OCI-LY7 (cell line): ENCODE measurements at regions not wholly inside any gene's neighbourhood (a gene's known extent, or its start where the extent isn't known, plus 50 kb on each side); places are given as distances from the start of the nearest gene placed in this dataset.

Source experiments
- BruUV-seq: library from RNA; stranded (reverse); fragments of 400-500 nt; replicated peaks from 2 replicates; lab custom pipeline; 2021; lab: Mats Ljungman, UMichigan
- CTCF ChIA-PET: fragments of 300-600 bp; sonication (Branson Sonifier 250); formaldehyde crosslinking; loops from one replicate; lab custom pipeline; 2022; ENCODE audit warnings: antibody characterized with exemption; ENCODE audit not compliant: unreplicated experiment; lab: Charles Lee
- POLR2A ChIA-PET: fragments of 300-600 bp; sonication (Branson Sonifier 250); formaldehyde crosslinking; loops from one replicate; lab custom pipeline; 2022; ENCODE audit warnings: antibody characterized with exemption; lab: Charles Lee
- DNase-seq: peaks from one replicate; pipeline ENCODE4 v3.0.0-alpha.2; 2015; ENCODE audit warnings: low spot score
- H2AFZ ChIP-seq: fragments of 200-600 bp; sonication (generic), shearing (Covaris generic); 2 replicates; pipeline ENCODE4 v1.6.1; 2014; ENCODE audit warnings: mild to moderate bottlenecking, antibody characterized with exemption, low read length, moderate library complexity
- H3K27ac ChIP-seq: fragments of 200-600 bp; sonication (generic); 2 replicates; pipeline ENCODE4 v1.5.1; 2014; ENCODE audit warnings: mixed run types, low read depth, mild to moderate bottlenecking, moderate library complexity, low read length, inconsistent platforms; ENCODE audit not compliant: poor library complexity, severe bottlenecking
- H3K36me3 ChIP-seq: fragments of 200-600 bp; sonication (generic); 2 replicates; pipeline ENCODE4 v1.6.1; 2014; ENCODE audit warnings: mild to moderate bottlenecking, antibody characterized with exemption, low read length, moderate library complexity, mixed read lengths; ENCODE audit not compliant: insufficient read depth
- H3K4me1 ChIP-seq: fragments of 200-600 bp; sonication (generic); 2 replicates; pipeline ENCODE4 v1.5.1; 2014; ENCODE audit warnings: mild to moderate bottlenecking, low read length; ENCODE audit not compliant: insufficient read depth, poor library complexity, severe bottlenecking
- H3K4me2 ChIP-seq: fragments of 200-600 bp; sonication (generic); 2 replicates; pipeline ENCODE4 v1.6.1; 2014; ENCODE audit warnings: mild to moderate bottlenecking, low read length
- H3K4me3 ChIP-seq: fragments of 200-600 bp; sonication (generic); 2 replicates; pipeline ENCODE4 v1.5.1; 2014; ENCODE audit warnings: mild to moderate bottlenecking, low read depth, low read length; ENCODE audit not compliant: poor library complexity, severe bottlenecking
- H3K79me2 ChIP-seq: fragments of 200-600 bp; sonication (generic); 2 replicates; pipeline ENCODE4 v1.6.1; 2016; ENCODE audit warnings: low read depth, mild to moderate bottlenecking, low read length, moderate library complexity, mixed read lengths; ENCODE audit not compliant: insufficient read depth
- H3K9me2 ChIP-seq: fragments of 200-600 bp; sonication (generic); 2 replicates; pipeline ENCODE4 v1.6.1; 2016; ENCODE audit warnings: mild to moderate bottlenecking, low read length, mixed read lengths; ENCODE audit not compliant: insufficient read depth
- H3K9me3 ChIP-seq: fragments of 200-600 bp; sonication (generic); 2 replicates; pipeline ENCODE4 v1.6.1; 2014; ENCODE audit warnings: mild to moderate bottlenecking, mixed run types, low read length, mixed read lengths
- H4K20me1 ChIP-seq: fragments of 200-600 bp; sonication (generic); 2 replicates; pipeline ENCODE4 v1.6.1; 2014; ENCODE audit warnings: mild to moderate bottlenecking, antibody characterized with exemption, low read length, moderate library complexity, mixed read lengths; ENCODE audit not compliant: insufficient read depth
- EZH2phosphoT487 ChIP-seq: fragments of 200-600 bp; sonication (generic); IDR thresholded peaks from 2 replicates; pipeline ENCODE4 v1.6.1; 2018; ENCODE audit warnings: low read depth, borderline replicate concordance, mild to moderate bottlenecking, mixed run types, antibody characterized with exemption, low read length, moderate library complexity, mixed read lengths
- intact Hi-C: fragments of 100-400 bp; cut with micrococcal nuclease; formaldehyde crosslinking; loops from one replicate; pipeline ENCODE4 v1.10.0; 2022; ENCODE audit not compliant: unreplicated experiment
- TF ChIP-seq, protein P1 (sequence below): fragments of 200-600 bp; sonication (generic); conservative IDR thresholded peaks from 2 replicates; pipeline ENCODE4 v1.5.1; 2014; ENCODE audit warnings: mild to moderate bottlenecking, antibody characterized with exemption, low read length, moderate library complexity, mixed read lengths

DNA sequence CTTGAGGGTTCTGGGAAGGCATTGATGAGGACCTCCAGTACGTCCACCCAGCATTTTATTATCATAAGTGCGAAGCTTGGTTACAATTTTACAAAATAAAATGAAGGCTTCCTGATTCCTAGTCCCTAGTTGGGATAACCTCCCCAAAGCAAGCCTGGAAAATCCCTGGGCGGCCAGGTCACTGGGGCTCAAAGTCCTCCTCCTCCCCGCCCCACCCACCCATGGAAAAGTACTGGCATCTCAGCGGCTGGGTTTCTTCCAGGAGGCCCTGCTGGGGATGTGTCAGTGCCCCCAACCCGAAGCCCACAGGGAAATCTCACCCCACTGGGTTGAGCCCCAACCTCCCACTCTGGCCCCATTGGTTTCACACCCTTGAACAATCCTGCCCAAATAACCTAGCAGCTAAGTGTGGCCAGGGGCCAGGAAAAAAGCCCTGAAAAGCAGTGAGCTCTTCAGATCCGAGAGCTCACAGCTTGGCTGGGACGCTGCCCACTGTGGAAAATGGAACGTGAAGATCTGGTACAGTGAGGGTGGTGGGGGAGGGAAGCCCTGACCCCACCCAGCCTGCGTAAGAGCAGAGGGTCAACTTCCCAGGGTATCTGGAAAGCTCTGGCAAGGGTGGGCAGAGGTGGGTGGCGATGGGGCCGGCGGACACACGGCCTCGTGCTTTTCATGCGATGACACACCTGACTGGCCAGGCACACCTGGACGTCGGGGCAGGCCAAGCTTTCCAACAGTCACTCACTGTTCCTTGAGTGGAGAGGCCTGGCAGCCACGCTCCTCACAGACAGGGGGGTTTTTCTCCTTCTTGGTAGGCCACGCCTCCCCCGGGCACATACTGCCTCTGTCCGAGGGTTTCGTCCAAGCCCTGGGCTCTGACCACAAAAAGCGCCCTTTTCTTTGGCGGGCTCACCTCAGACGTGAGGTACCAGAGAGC lies 324.5 kb downstream of the SOX9 start:
- Histone ChIP-seq H3K4me2 (no peak overlapping the region), H3K36me3 (no peaks in the 10 kb centered on the region), H3K9me3 (no peaks in the 10 kb centered on the region), H3K27ac (no peak overlapping the region), H3K4me1 (no peaks in the 10 kb centered on the region), H2AFZ (no peak overlapping the region), H4K20me1 (no peaks in the 10 kb centered on the region), H3K4me3 (no peak overlapping the region), H3K79me2 (no peaks in the 10 kb centered on the region), H3K9me2 (no peaks in the 10 kb centered on the region)
- DNase-seq: no peak
- intact Hi-C loops: no loop called here
- ChIA-PET POLR2A (interaction anchor here (0.9 kb wide), 1 partner anchor 12 kb away, joined by 3 read pairs; no protein-coding TSS in a partner anchor), CTCF (no interaction called here)
- no peak for TF ChIP-seq EZH2phosphoT487
- TF ChIP-seq, protein P1, sequence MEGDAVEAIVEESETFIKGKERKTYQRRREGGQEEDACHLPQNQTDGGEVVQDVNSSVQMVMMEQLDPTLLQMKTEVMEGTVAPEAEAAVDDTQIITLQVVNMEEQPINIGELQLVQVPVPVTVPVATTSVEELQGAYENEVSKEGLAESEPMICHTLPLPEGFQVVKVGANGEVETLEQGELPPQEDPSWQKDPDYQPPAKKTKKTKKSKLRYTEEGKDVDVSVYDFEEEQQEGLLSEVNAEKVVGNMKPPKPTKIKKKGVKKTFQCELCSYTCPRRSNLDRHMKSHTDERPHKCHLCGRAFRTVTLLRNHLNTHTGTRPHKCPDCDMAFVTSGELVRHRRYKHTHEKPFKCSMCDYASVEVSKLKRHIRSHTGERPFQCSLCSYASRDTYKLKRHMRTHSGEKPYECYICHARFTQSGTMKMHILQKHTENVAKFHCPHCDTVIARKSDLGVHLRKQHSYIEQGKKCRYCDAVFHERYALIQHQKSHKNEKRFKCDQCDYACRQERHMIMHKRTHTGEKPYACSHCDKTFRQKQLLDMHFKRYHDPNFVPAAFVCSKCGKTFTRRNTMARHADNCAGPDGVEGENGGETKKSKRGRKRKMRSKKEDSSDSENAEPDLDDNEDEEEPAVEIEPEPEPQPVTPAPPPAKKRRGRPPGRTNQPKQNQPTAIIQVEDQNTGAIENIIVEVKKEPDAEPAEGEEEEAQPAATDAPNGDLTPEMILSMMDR: no peak
- BruUV-seq: no TSS peak

DNA sequence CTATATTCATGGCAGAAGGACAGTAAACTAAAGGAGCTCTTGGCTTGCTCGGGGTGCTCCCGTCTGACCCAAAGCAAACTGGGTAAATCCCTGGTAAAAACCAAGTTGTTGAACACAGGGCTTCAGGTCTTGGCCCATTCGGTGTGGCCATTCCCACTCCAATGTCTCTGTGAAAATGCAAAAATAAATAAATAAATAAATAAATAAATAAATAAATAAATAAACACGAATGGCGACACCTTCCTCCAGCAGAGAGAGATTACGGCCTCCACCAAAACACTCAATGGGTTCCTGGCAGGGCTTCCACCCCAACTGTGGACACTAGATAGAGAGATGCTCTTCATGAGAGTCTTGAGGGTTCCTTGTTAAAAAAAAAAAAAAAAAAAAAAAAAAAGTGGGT lies 325.3 kb downstream of the SOX9 start:
- Histone ChIP-seq H3K4me2 (no peak overlapping the region), H3K79me2 (no peaks in the 10 kb centered on the region), H4K20me1 (no peaks in the 10 kb centered on the region), H3K9me3 (no peaks in the 10 kb centered on the region), H3K27ac (no peak overlapping the region), H3K4me3 (no peak overlapping the region), H3K9me2 (no peaks in the 10 kb centered on the region), H3K36me3 (no peaks in the 10 kb centered on the region), H3K4me1 (no peaks in the 10 kb centered on the region), H2AFZ (no peak overlapping the region)
- intact Hi-C loops: no loop called here
- no peak for DNase-seq
- ChIA-PET CTCF (no interaction called here), POLR2A (no interaction called here)
- no peak for TF ChIP-seq EZH2phosphoT487
- TF ChIP-seq, protein P1: no peak
- BruUV-seq: no TSS peak
